ENCODE measurements at regions not wholly inside any gene's neighbourhood (a gene's known extent, or its start where the extent isn't known, plus 50 kb on each side); places are given as distances from the start of the nearest gene placed in this dataset.

- TF ChIP-seq CTCF (conservative IDR thresholded peaks at IDR 0.05; ENCODE audit: low read depth, low read length) (no peak), BHLHE40 (IDR thresholded peaks at IDR 0.05; ENCODE audit: low read depth, low read length) (no peak), CEBPB (IDR thresholded peaks at IDR 0.05; ENCODE audit: low read depth, low read length) (no peak), POLR2A (IDR thresholded peaks at IDR 0.05; ENCODE audit: low read depth, low read length) (no peak), RCOR1 (IDR thresholded peaks at IDR 0.05; ENCODE audit: insufficient replicate concordance, low read length) (no peak), MXI1 (IDR thresholded peaks at IDR 0.05; ENCODE audit: borderline replicate concordance, low read depth, low read length) (no peak), USF2 (IDR thresholded peaks at IDR 0.05; ENCODE audit: low read depth, low read length) (no peak), FOS (IDR thresholded peaks at IDR 0.05; ENCODE audit: low read depth, low read length) (no peak), RAD21 (IDR thresholded peaks at IDR 0.05; ENCODE audit: low read length) (no peak), ELK1 (IDR thresholded peaks at IDR 0.05; ENCODE audit: borderline replicate concordance, low read depth, low read length) (no peak), SMC3 (IDR thresholded peaks at IDR 0.05; ENCODE audit: low read depth, low read length) (no peak), RFX5 (IDR thresholded peaks at IDR 0.05; ENCODE audit: low read depth, low read length) (no peak), NFE2L2 (IDR thresholded peaks at IDR 0.05; ENCODE audit: low read depth, low read length) (no peak), CHD1 (IDR thresholded peaks at IDR 0.05; ENCODE audit: low read depth, low read length) (no peak)
These were observed 107.7 kb upstream of the TSC22D2 start for GRCh38 chr3:150300388-150300787.

All from IMR-90 (cell line).